ENCODE measurements at regions not wholly inside any gene's neighbourhood (a gene's known extent, or its start where the extent isn't known, plus 50 kb on each side); places are given as distances from the start of the nearest gene placed in this dataset.

DNA sequence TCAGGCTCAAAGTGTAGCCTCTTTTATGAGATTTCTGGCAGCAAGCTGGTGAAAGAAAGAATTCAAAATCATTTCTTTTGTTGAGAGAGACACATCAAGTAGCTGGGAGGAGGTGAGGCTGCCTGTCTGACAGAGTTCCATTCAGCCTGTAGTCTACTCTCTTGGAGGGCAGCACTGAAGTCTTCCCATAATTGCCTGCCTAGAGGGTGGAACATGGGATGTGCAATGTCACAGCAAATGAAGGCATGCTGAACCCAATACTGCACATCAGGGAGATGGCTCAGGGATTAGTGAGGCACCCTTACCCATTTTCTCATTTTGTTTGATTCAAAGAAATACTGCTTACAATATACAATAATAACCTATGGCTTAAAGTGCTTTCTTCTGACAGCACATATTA is 475.7 kb downstream of the TMEM232 start:
- TF ChIP-seq, protein P1, sequence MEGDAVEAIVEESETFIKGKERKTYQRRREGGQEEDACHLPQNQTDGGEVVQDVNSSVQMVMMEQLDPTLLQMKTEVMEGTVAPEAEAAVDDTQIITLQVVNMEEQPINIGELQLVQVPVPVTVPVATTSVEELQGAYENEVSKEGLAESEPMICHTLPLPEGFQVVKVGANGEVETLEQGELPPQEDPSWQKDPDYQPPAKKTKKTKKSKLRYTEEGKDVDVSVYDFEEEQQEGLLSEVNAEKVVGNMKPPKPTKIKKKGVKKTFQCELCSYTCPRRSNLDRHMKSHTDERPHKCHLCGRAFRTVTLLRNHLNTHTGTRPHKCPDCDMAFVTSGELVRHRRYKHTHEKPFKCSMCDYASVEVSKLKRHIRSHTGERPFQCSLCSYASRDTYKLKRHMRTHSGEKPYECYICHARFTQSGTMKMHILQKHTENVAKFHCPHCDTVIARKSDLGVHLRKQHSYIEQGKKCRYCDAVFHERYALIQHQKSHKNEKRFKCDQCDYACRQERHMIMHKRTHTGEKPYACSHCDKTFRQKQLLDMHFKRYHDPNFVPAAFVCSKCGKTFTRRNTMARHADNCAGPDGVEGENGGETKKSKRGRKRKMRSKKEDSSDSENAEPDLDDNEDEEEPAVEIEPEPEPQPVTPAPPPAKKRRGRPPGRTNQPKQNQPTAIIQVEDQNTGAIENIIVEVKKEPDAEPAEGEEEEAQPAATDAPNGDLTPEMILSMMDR (IDR thresholded peaks at IDR 0.05) = no peak
- TF ChIP-seq POLR2A (IDR thresholded peaks at IDR 0.05) = no peak
